Hepatocyte (in vitro differentiated cells): ENCODE measurements at regions not wholly inside any gene's neighbourhood (a gene's known extent, or its start where the extent isn't known, plus 50 kb on each side); places are given as distances from the start of the nearest gene placed in this dataset.
"Not testable (repeated sequence)": the region's sequence is repeated elsewhere in the genome, so short reads cannot be mapped to it uniquely, and the experiment has no call there.

ENCODE experiments used
- DNase-seq: peaks from one replicate; pipeline ENCODE4 v3.0.0-alpha.2; 2016; ENCODE audit warnings: low spot score
- H2AFZ ChIP-seq: fragments of 200-600 bp; sonication (generic); 2 replicates; pipeline ENCODE4 v1.6.0; 2016; ENCODE audit warnings: antibody characterized with exemption, mild to moderate bottlenecking
- H3K27ac ChIP-seq: fragments of 200-600 bp; sonication (generic); 2 replicates; pipeline ENCODE4 v1.5.1; 2016; ENCODE audit warnings: mild to moderate bottlenecking
- H3K27me3 ChIP-seq: fragments of 200-600 bp; sonication (generic); 2 replicates; pipeline ENCODE4 v1.6.1; 2016
- H3K36me3 ChIP-seq: fragments of 200-600 bp; sonication (generic); replicated peaks from 2 replicates; pipeline ENCODE4 v1.5.1; 2016; ENCODE audit warnings: low read depth; ENCODE audit not compliant: insufficient read depth
- H3K4me1 ChIP-seq: fragments of 200-600 bp; sonication (generic); 2 replicates; pipeline ENCODE4 v1.5.1; 2016; ENCODE audit warnings: mild to moderate bottlenecking, moderate library complexity; ENCODE audit not compliant: insufficient read depth
- H3K4me2 ChIP-seq: fragments of 200-600 bp; sonication (generic); 2 replicates; pipeline ENCODE4 v1.6.0; 2016
- H3K4me3 ChIP-seq: fragments of 200-600 bp; sonication (generic); 2 replicates; pipeline ENCODE4 v1.5.1; 2016; ENCODE audit warnings: mild to moderate bottlenecking
- H3K79me2 ChIP-seq: fragments of 200-600 bp; sonication (generic); 2 replicates; pipeline ENCODE4 v1.6.0; 2017; ENCODE audit warnings: mild to moderate bottlenecking
- H3K9me2 ChIP-seq: fragments of 200-600 bp; sonication (generic); replicated peaks from 2 replicates; pipeline ENCODE4 v1.6.0; 2017; ENCODE audit warnings: mild to moderate bottlenecking; ENCODE audit not compliant: insufficient read depth
- H3K9me3 ChIP-seq: fragments of 200-600 bp; sonication (generic); 2 replicates; pipeline ENCODE4 v1.5.1; 2016; ENCODE audit warnings: low read depth, mild to moderate bottlenecking
- H4K20me1 ChIP-seq: fragments of 200-600 bp; sonication (generic); 2 replicates; pipeline ENCODE4 v1.6.0; 2016; ENCODE audit warnings: mild to moderate bottlenecking; ENCODE audit not compliant: insufficient read depth, poor library complexity, severe bottlenecking
- CTCF ChIP-seq: fragments of 200-600 bp; sonication (generic); IDR thresholded peaks from 2 replicates; pipeline ENCODE4 v1.5.1; 2016; ENCODE audit warnings: antibody characterized with exemption, mild to moderate bottlenecking; ENCODE audit not compliant: poor library complexity
- EZH2 ChIP-seq: fragments of 200-600 bp; sonication (generic); IDR thresholded peaks from 2 replicates; pipeline ENCODE4 v1.6.1; 2016; ENCODE audit warnings: antibody characterized with exemption, mild to moderate bottlenecking, borderline replicate concordance
- EZH2phosphoT487 ChIP-seq: fragments of 200-600 bp; sonication (generic); IDR thresholded peaks from one replicate; pipeline ENCODE4 v1.6.1; 2018; ENCODE audit warnings: antibody characterized with exemption, mild to moderate bottlenecking, low read depth, moderate library complexity; ENCODE audit not compliant: unreplicated experiment, severe bottlenecking
- WGBS: methylation state at CpG from one replicate; pipeline ENCODE4 v1.1.6; 2016; ENCODE audit warnings: low lambda C conversion rate; ENCODE audit errors: missing lambda C conversion rate; 5-methylcytosine and 5-hydroxymethylcytosine counted together

- TF ChIP-seq EZH2 = no peak
- no peak for TF ChIP-seq EZH2phosphoT487
- TF ChIP-seq CTCF = no peak
- 93% methylated on average over 11 of the region's 29 CpGs for WGBS
- H2AFZ ChIP-seq = no peak overlapping the region
These were observed 2796.7 kb upstream of the TEKT4 start for GRCh38 chr2:92074549-92074898.

GRCh38 chr2:92075363-92075762, 2795.9 kb upstream of the TEKT4 start:
- H3K4me2 ChIP-seq, H2AFZ ChIP-seq, H4K20me1 ChIP-seq, H3K36me3 ChIP-seq, DNase-seq, H3K27me3 ChIP-seq, H3K79me2 ChIP-seq, H3K9me2 ChIP-seq, H3K4me1 ChIP-seq, H3K9me3 ChIP-seq, H3K27ac ChIP-seq, H3K4me3 ChIP-seq: not testable (repeated sequence)
- WGBS = no CpG with 5 or more reads among the region's 2 CpGs

More at GRCh38 chr2:92074549-92074898, 2796.7 kb upstream of the TEKT4 start:
- no peak overlapping the region for H3K4me3 ChIP-seq
- no peaks in the 10 kb centered on the region for H4K20me1 ChIP-seq
- no peak overlapping the region for H3K27ac ChIP-seq
- no peaks in the 10 kb centered on the region for H3K36me3 ChIP-seq
- H3K9me3 ChIP-seq = no peaks in the 10 kb centered on the region
- H3K4me1 ChIP-seq = no peaks in the 10 kb centered on the region
- no peaks in the 10 kb centered on the region for H3K79me2 ChIP-seq
- no peak for DNase-seq
- no peaks in the 10 kb centered on the region for H3K9me2 ChIP-seq
- no peaks in the 10 kb centered on the region for H3K27me3 ChIP-seq
- H3K4me2 ChIP-seq = no peak overlapping the region
